K562 (cell line): ENCODE measurements at regions not wholly inside any gene's neighbourhood (a gene's known extent, or its start where the extent isn't known, plus 50 kb on each side); places are given as distances from the start of the nearest gene placed in this dataset.

Source experiments
- ATAC-seq: fragments of 200-7000 bp; cut with Tn5 transposase; 3 replicates; pipeline ENCODE4 v1.9.1; 2020; ENCODE audit warnings: moderate library complexity
- BruUV-seq: library from RNA; stranded (reverse); fragments of 400-500 nt; replicated peaks from 2 replicates; lab custom pipeline; 2021; lab: Mats Ljungman, UMichigan
- CTCF ChIA-PET: fragments of 300-600 bp; formaldehyde crosslinking; extraction: SDS; loops from one replicate; lab custom pipeline; 2021; ENCODE audit warnings: low intra/inter-chr PET ratio; lab: Yijun Ruan, JAX
- POLR2A ChIA-PET: fragments of 300-600, 350-650 bp; sonication (Branson Sonifier 250); formaldehyde crosslinking; extraction: SDS; loops from one replicate; lab custom pipeline; 2021; ENCODE audit warnings: antibody characterized with exemption, inconsistent platforms; lab: Yijun Ruan, JAX
- DNase-seq, 4 experiments: peaks; one replicate each; pipeline versions ENCODE4 v3.0.0 to v3.0.0-alpha.2; 2011 to 2018; ENCODE audit warnings: low spot score in 3 of 4, mixed read lengths in 3 of 4; ENCODE audit errors: extremely low read depth in 1 of 4
- FAIRE-seq: peaks from 2 replicates; lab custom pipeline; 2011; peaks lifted over from hg19 to GRCh38; lab: Jason Lieb, UNC
- H2AFZ ChIP-seq: 2 replicates; pipeline ENCODE4 v1.6.0; 2011; ENCODE audit warnings: low read depth, low read length, control low read depth, inconsistent platforms
- H3K27ac ChIP-seq: fragments of 200-600 bp; 3 replicates; pipeline ENCODE4 v1.8.0; 2011; ENCODE audit warnings: low read depth, mild to moderate bottlenecking, control low read depth, inconsistent platforms, low read length, moderate library complexity, mixed read lengths; ENCODE audit errors: extremely low read depth
- H3K27me3 ChIP-seq, 2 experiments: fragments of 300-600 bp in 1 of 2; 2 replicates in 1 of 2; 3 replicates in 1 of 2; pipeline versions ENCODE4 v1.6.0 to v1.8.0; 2011; ENCODE audit warnings: inconsistent platforms in 2 of 2, low read length in 2 of 2, mild to moderate bottlenecking in 1 of 2, mixed read lengths in 1 of 2, moderate library complexity in 1 of 2; ENCODE audit not compliant: control insufficient read depth in 2 of 2, insufficient read depth in 2 of 2
- H3K36me3 ChIP-seq: fragments of 300-600 bp; 3 replicates; pipeline ENCODE4 v1.8.0; 2011; ENCODE audit warnings: mild to moderate bottlenecking, low read length, inconsistent platforms; ENCODE audit not compliant: control insufficient read depth, insufficient read depth
- H3K4me1 ChIP-seq, 2 experiments: fragments of 200-600 bp in 1 of 2; replicated peaks in 1 of 2; 2 replicates in 1 of 2; 3 replicates in 1 of 2; pipeline versions ENCODE4 v1.5.1 to v1.8.0; 2011; ENCODE audit warnings: inconsistent platforms in 2 of 2, low read length in 2 of 2, mild to moderate bottlenecking in 1 of 2, mixed read lengths in 1 of 2, moderate library complexity in 1 of 2; ENCODE audit not compliant: control insufficient read depth in 2 of 2, insufficient read depth in 2 of 2
- H3K4me2 ChIP-seq: 2 replicates; pipeline ENCODE4 v1.6.1; 2011; ENCODE audit warnings: low read length, control low read depth, inconsistent platforms, mixed read lengths; ENCODE audit not compliant: insufficient read depth
- H3K4me3 ChIP-seq: fragments of 200-600 bp; sonication (generic), shearing (Covaris generic); 2 replicates; pipeline ENCODE4 v1.5.1; 2016; ENCODE audit warnings: control low read depth, inconsistent platforms
- H3K79me2 ChIP-seq: fragments of 200-600 bp; 3 replicates; pipeline ENCODE4 v1.8.0; 2011; ENCODE audit warnings: low read length, inconsistent platforms; ENCODE audit not compliant: control insufficient read depth, insufficient read depth
- H3K9ac ChIP-seq, 2 experiments: 2 replicates each; pipeline versions ENCODE4 v1.6.0 to v1.6.1; 2011; ENCODE audit warnings: low read depth in 2 of 2, low read length in 2 of 2, control low read depth in 1 of 2, inconsistent platforms in 1 of 2, mild to moderate bottlenecking in 1 of 2, mixed read lengths in 1 of 2; ENCODE audit not compliant: insufficient read depth in 1 of 2
- H3K9me1 ChIP-seq: one replicate; pipeline ENCODE4 v1.6.0; 2011; ENCODE audit warnings: inconsistent platforms, mild to moderate bottlenecking, low read length, moderate library complexity; ENCODE audit not compliant: control insufficient read depth, insufficient read depth
- H3K9me3 ChIP-seq: replicated peaks from 2 replicates; pipeline ENCODE4 v1.5.1; 2011; ENCODE audit warnings: low read depth, low read length, inconsistent platforms; ENCODE audit not compliant: control insufficient read depth, insufficient read depth
- H4K20me1 ChIP-seq: replicated peaks from 2 replicates; pipeline ENCODE4 v1.6.1; 2011; ENCODE audit warnings: low read length, inconsistent platforms, mixed read lengths; ENCODE audit not compliant: control insufficient read depth, insufficient read depth
- DPF2 ChIP-seq: fragments of 450-650 bp; IDR thresholded peaks from 2 replicates; pipeline ENCODE4 v1.6.1; 2016
- KDM1A ChIP-seq, 2 experiments: fragments of 450-650 bp; IDR thresholded peaks; 2 replicates each; pipeline ENCODE4 v1.6.1; 2016; ENCODE audit warnings: mild to moderate bottlenecking in 2 of 2
- ZNF212 ChIP-seq: fragments of 450-650 bp; formaldehyde crosslinking; IDR thresholded peaks from 2 replicates; pipeline ENCODE4 v1.4.0; 2020; ENCODE audit warnings: mild to moderate bottlenecking
- ZNF217 ChIP-seq: sonication (generic); formaldehyde crosslinking; IDR thresholded peaks from 2 replicates; pipeline ENCODE4 v1.8.0; 2022; ENCODE audit warnings: mild to moderate bottlenecking, missing genetic modification reagents
- WGBS: fragments of 100-300 bp; shearing (Covaris generic); methylation state at CpG from one replicate; pipeline ENCODE4 v1.1.6; 2016; ENCODE audit warnings: low coverage, mixed read lengths; ENCODE audit not compliant: insufficient coverage; ENCODE audit errors: missing lambda C conversion rate; 5-methylcytosine and 5-hydroxymethylcytosine counted together
- in situ Hi-C: fragments of 300-500 bp; cut with MboI; formaldehyde crosslinking; loops from 4 replicates; pipeline ENCODE4 v1.15.0; 2018; ENCODE audit warnings: inconsistent platforms, mixed read lengths
- intact Hi-C: fragments of 100-400 bp; cut with micrococcal nuclease; formaldehyde crosslinking; loops from 2 replicates; pipeline ENCODE4 v1.14.2; 2022
- TF ChIP-seq, protein P1 (sequence below): sonication (generic); formaldehyde crosslinking; IDR thresholded peaks from 2 replicates; pipeline ENCODE4 v1.8.0; 2023; ENCODE audit warnings: mild to moderate bottlenecking, missing genetic modification reagents
- TF ChIP-seq, protein P2 (sequence below): sonication (generic); formaldehyde crosslinking; IDR thresholded peaks from 2 replicates; pipeline ENCODE4 v1.8.0; 2023; ENCODE audit warnings: mild to moderate bottlenecking, missing genetic modification reagents

DNA sequence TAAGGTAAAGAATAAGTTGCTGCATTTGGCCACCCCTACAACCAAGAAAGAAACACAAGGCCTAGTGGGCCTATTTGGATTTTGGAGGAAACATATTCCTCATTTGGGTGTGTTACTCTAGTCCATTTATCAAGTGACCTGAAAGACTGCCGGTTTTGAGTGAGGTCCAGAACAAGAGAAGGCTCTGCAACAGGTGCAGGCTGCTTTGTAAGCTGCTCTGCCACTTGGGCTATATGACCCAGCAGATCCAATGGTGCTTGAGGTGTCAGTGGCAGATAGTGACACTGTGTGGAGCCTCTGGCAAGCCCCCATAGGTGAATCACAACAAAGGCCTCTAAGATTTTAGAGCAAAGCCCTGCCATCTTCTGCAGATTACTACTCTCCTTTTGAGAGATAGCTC lies 491.3 kb downstream of the TAFA4 start:
- CTCF ChIA-PET = no interaction called here
- no peaks in the 10 kb centered on the region for H3K4me1 ChIP-seq
- POLR2A ChIA-PET = no interaction called here
- no TSS peak for BruUV-seq
- no peaks in the 10 kb centered on the region for H3K9me1 ChIP-seq
- no peak overlapping the region for H3K4me3 ChIP-seq
- H3K9ac ChIP-seq = no peak overlapping the region
- no peak overlapping the region for H2AFZ ChIP-seq
- H3K9me3 ChIP-seq = no peaks in the 10 kb centered on the region
- no peak overlapping the region for H3K4me2 ChIP-seq
- no peaks in the 10 kb centered on the region for H3K27me3 ChIP-seq
- no peaks in the 10 kb centered on the region for H4K20me1 ChIP-seq
- H3K79me2 ChIP-seq = no peaks in the 10 kb centered on the region
- intact Hi-C loops (no loop called here), in situ Hi-C loops (no loop called here)
- H3K27ac ChIP-seq = no peak overlapping the region
- DNase-seq = no peak
- no peaks in the 10 kb centered on the region for H3K36me3 ChIP-seq
- no peak for FAIRE-seq
- TF ChIP-seq, protein P1, sequence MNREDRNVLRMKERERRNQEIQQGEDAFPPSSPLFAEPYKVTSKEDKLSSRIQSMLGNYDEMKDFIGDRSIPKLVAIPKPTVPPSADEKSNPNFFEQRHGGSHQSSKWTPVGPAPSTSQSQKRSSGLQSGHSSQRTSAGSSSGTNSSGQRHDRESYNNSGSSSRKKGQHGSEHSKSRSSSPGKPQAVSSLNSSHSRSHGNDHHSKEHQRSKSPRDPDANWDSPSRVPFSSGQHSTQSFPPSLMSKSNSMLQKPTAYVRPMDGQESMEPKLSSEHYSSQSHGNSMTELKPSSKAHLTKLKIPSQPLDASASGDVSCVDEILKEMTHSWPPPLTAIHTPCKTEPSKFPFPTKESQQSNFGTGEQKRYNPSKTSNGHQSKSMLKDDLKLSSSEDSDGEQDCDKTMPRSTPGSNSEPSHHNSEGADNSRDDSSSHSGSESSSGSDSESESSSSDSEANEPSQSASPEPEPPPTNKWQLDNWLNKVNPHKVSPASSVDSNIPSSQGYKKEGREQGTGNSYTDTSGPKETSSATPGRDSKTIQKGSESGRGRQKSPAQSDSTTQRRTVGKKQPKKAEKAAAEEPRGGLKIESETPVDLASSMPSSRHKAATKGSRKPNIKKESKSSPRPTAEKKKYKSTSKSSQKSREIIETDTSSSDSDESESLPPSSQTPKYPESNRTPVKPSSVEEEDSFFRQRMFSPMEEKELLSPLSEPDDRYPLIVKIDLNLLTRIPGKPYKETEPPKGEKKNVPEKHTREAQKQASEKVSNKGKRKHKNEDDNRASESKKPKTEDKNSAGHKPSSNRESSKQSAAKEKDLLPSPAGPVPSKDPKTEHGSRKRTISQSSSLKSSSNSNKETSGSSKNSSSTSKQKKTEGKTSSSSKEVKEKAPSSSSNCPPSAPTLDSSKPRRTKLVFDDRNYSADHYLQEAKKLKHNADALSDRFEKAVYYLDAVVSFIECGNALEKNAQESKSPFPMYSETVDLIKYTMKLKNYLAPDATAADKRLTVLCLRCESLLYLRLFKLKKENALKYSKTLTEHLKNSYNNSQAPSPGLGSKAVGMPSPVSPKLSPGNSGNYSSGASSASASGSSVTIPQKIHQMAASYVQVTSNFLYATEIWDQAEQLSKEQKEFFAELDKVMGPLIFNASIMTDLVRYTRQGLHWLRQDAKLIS (CRISPR knock-in tag) = no peak
- no peak for TF ChIP-seq DPF2
- TF ChIP-seq KDM1A (IDR thresholded peaks at IDR 0.05) = no peak
- TF ChIP-seq ZNF217 (CRISPR knock-in tag) = no peak
- TF ChIP-seq, protein P2, sequence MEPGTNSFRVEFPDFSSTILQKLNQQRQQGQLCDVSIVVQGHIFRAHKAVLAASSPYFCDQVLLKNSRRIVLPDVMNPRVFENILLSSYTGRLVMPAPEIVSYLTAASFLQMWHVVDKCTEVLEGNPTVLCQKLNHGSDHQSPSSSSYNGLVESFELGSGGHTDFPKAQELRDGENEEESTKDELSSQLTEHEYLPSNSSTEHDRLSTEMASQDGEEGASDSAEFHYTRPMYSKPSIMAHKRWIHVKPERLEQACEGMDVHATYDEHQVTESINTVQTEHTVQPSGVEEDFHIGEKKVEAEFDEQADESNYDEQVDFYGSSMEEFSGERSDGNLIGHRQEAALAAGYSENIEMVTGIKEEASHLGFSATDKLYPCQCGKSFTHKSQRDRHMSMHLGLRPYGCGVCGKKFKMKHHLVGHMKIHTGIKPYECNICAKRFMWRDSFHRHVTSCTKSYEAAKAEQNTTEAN (CRISPR knock-in tag) = no peak
- TF ChIP-seq ZNF212 (CRISPR knock-in tag) = no peak
- ATAC-seq = no peak
- WGBS = no CpG with 5 or more reads among the region's 1 CpG
